IMR-90 (cell line): ENCODE measurements at regions not wholly inside any gene's neighbourhood (a gene's known extent, or its start where the extent isn't known, plus 50 kb on each side); places are given as distances from the start of the nearest gene placed in this dataset.

Experiments
- ATAC-seq: fragments of 200-7000 bp; cut with Tn5 transposase; 2 replicates; pipeline ENCODE4 v1.9.1; 2020; ENCODE audit warnings: low read depth, mild to moderate bottlenecking, moderate library complexity
- BruUV-seq: library from RNA; stranded (reverse); fragments of 400-500 nt; replicated peaks from 2 replicates; lab custom pipeline; 2021; lab: Mats Ljungman, UMichigan
- CTCF ChIA-PET: fragments of 300-600 bp; formaldehyde crosslinking; extraction: SDS; loops from one replicate; lab custom pipeline; 2021; ENCODE audit warnings: antibody characterized with exemption; lab: Yijun Ruan, JAX
- POLR2A ChIA-PET: fragments of 300-600 bp; sonication (Branson Sonifier 250); formaldehyde crosslinking; loops from one replicate; lab custom pipeline; 2022; ENCODE audit warnings: antibody characterized with exemption; ENCODE audit not compliant: unreplicated experiment; lab: Charles Lee
- DNase-seq: peaks from one replicate; pipeline ENCODE4 v3.0.0; 2013
- H2AFZ ChIP-seq: replicated peaks from 2 replicates; pipeline ENCODE3; 2013; ENCODE audit warnings: low read length, mild to moderate bottlenecking; ENCODE audit not compliant: poor library complexity
- H2AK5ac ChIP-seq: 2 replicates; pipeline ENCODE4 v1.6.1; 2013; ENCODE audit warnings: low read depth, low read length, inconsistent platforms
- H2AK9ac ChIP-seq: replicated peaks from 2 replicates; pipeline ENCODE3; 2013; ENCODE audit warnings: mild to moderate bottlenecking, low read depth, low read length, moderate library complexity; ENCODE audit not compliant: poor library complexity
- H2BK120ac ChIP-seq: 2 replicates; pipeline ENCODE4 v1.6.1; 2013; ENCODE audit warnings: low read depth, low read length, inconsistent platforms
- H2BK15ac ChIP-seq: 3 replicates; pipeline ENCODE4 v1.6.1; 2013; ENCODE audit warnings: low read depth, low read length, inconsistent platforms
- H2BK20ac ChIP-seq: 2 replicates; pipeline ENCODE4 v1.6.1; 2013; ENCODE audit warnings: low read depth, mild to moderate bottlenecking, inconsistent platforms, low read length, moderate library complexity
- H2BK5ac ChIP-seq: 2 replicates; pipeline ENCODE4 v1.6.1; 2013; ENCODE audit warnings: mild to moderate bottlenecking, low read depth, low read length, inconsistent platforms; ENCODE audit not compliant: poor library complexity, severe bottlenecking
- H3K14ac ChIP-seq: replicated peaks from 2 replicates; pipeline ENCODE4 v1.6.1; 2013; ENCODE audit warnings: low read depth, low read length, inconsistent platforms
- H3K18ac ChIP-seq: 2 replicates; pipeline ENCODE4 v1.6.1; 2013; ENCODE audit warnings: low read depth, low read length, control low read depth
- H3K23ac ChIP-seq: 2 replicates; pipeline ENCODE4 v1.6.1; 2013; ENCODE audit warnings: low read depth, low read length, inconsistent platforms
- H3K27ac ChIP-seq: 2 replicates; pipeline ENCODE4 v1.5.1; 2013; ENCODE audit warnings: mild to moderate bottlenecking, control low read depth, low read length; ENCODE audit not compliant: insufficient read depth
- H3K27me3 ChIP-seq: 2 replicates; pipeline ENCODE4 v1.6.1; 2013; ENCODE audit warnings: low read length; ENCODE audit not compliant: control insufficient read depth, insufficient read depth
- H3K36me3 ChIP-seq: 2 replicates; pipeline ENCODE4 v1.6.1; 2013; ENCODE audit warnings: low read length, mixed read lengths; ENCODE audit not compliant: control insufficient read depth, insufficient read depth
- H3K4ac ChIP-seq: 2 replicates; pipeline ENCODE4 v1.6.1; 2013; ENCODE audit warnings: low read depth, low read length, inconsistent platforms
- H3K4me1 ChIP-seq: 2 replicates; pipeline ENCODE4 v1.6.1; 2013; ENCODE audit warnings: low read length, mixed read lengths; ENCODE audit not compliant: control insufficient read depth, insufficient read depth
- H3K4me2 ChIP-seq: 2 replicates; pipeline ENCODE4 v1.6.1; 2013; ENCODE audit warnings: low read depth, mild to moderate bottlenecking, control low read depth, low read length, moderate library complexity
- H3K4me3 ChIP-seq: 2 replicates; pipeline ENCODE4 v1.5.1; 2013; ENCODE audit warnings: low read depth, mild to moderate bottlenecking, control low read depth, low read length, moderate library complexity; ENCODE audit not compliant: insufficient read depth
- H3K56ac ChIP-seq: 2 replicates; pipeline ENCODE4 v1.6.1; 2013; ENCODE audit warnings: low read length, inconsistent platforms; ENCODE audit not compliant: insufficient read depth; ENCODE audit errors: extremely low read depth
- H3K79me1 ChIP-seq, 2 experiments: 2 replicates each; pipeline ENCODE4 v1.6.1; 2013; ENCODE audit warnings: low read length in 2 of 2, inconsistent platforms in 1 of 2, low read depth in 1 of 2
- H3K9ac ChIP-seq: 2 replicates; pipeline ENCODE4 v1.6.1; 2013; ENCODE audit warnings: low read depth, low read length, control low read depth
- H3K9me1 ChIP-seq: 2 replicates; pipeline ENCODE4 v1.6.1; 2013; ENCODE audit warnings: low read length, inconsistent platforms; ENCODE audit not compliant: insufficient read depth
- H3K9me3 ChIP-seq: 2 replicates; pipeline ENCODE4 v1.6.1; 2013; ENCODE audit warnings: low read length; ENCODE audit not compliant: control insufficient read depth, insufficient read depth
- H4K20me1 ChIP-seq: 2 replicates; pipeline ENCODE4 v1.6.1; 2013; ENCODE audit warnings: low read length, inconsistent platforms; ENCODE audit not compliant: insufficient read depth
- H4K5ac ChIP-seq: 2 replicates; pipeline ENCODE4 v1.6.1; 2013; ENCODE audit warnings: mild to moderate bottlenecking, low read depth, low read length, control low read depth
- H4K8ac ChIP-seq, 2 experiments: 2 replicates each; pipeline ENCODE4 v1.6.1; 2013; ENCODE audit warnings: low read depth in 2 of 2, low read length in 2 of 2, control low read depth in 1 of 2, inconsistent platforms in 1 of 2
- H4K91ac ChIP-seq: 2 replicates; pipeline ENCODE4 v1.6.1; 2013; ENCODE audit warnings: low read depth, low read length, inconsistent platforms; ENCODE audit not compliant: insufficient read depth
- BHLHE40 ChIP-seq: fragments of 150-350 bp; IDR thresholded peaks from 2 replicates; pipeline ENCODE4 v1.6.1; 2016; ENCODE audit warnings: mild to moderate bottlenecking, low read depth, low read length
- CEBPB ChIP-seq: IDR thresholded peaks from 2 replicates; pipeline ENCODE4 v1.6.1; 2012; ENCODE audit warnings: low read depth, low read length, improper control_type of control experiment
- CHD1 ChIP-seq: IDR thresholded peaks from 2 replicates; pipeline ENCODE4 v1.6.1; 2012; ENCODE audit warnings: low read depth, low read length, improper control_type of control experiment
- FOS ChIP-seq: fragments of 150-350 bp; IDR thresholded peaks from 2 replicates; pipeline ENCODE4 v1.6.1; 2016; ENCODE audit warnings: low read depth, low read length
- MAFK ChIP-seq: IDR thresholded peaks from 2 replicates; pipeline ENCODE4 v1.6.1; 2012; ENCODE audit warnings: low read depth, low read length, improper control_type of control experiment
- MAZ ChIP-seq: IDR thresholded peaks from 2 replicates; pipeline ENCODE4 v1.6.1; 2012; ENCODE audit warnings: low read depth, mild to moderate bottlenecking, low read length, improper control_type of control experiment, moderate library complexity, borderline replicate concordance
- MXI1 ChIP-seq: IDR thresholded peaks from 2 replicates; pipeline ENCODE4 v1.6.1; 2012; ENCODE audit warnings: low read depth, mild to moderate bottlenecking, low read length, moderate library complexity, borderline replicate concordance
- NFE2L2 ChIP-seq: fragments of 150-350 bp; IDR thresholded peaks from 2 replicates; pipeline ENCODE4 v1.6.1; 2016; ENCODE audit warnings: low read depth, mild to moderate bottlenecking, low read length
- POLR2A ChIP-seq: IDR thresholded peaks from 2 replicates; pipeline ENCODE4 v1.6.1; 2012; ENCODE audit warnings: mild to moderate bottlenecking, low read depth, low read length
- RAD21 ChIP-seq: IDR thresholded peaks from 2 replicates; pipeline ENCODE4 v1.6.1; 2012; ENCODE audit warnings: low read length, improper control_type of control experiment
- RCOR1 ChIP-seq: IDR thresholded peaks from 2 replicates; pipeline ENCODE4 v1.6.1; 2012; ENCODE audit warnings: mild to moderate bottlenecking, low read length, improper control_type of control experiment; ENCODE audit not compliant: insufficient replicate concordance
- RFX5 ChIP-seq: IDR thresholded peaks from 2 replicates; pipeline ENCODE4 v1.8.0; 2012; ENCODE audit warnings: low read depth, mild to moderate bottlenecking, low read length, moderate library complexity
- SMC3 ChIP-seq: fragments of 150-350 bp; IDR thresholded peaks from 2 replicates; pipeline ENCODE4 v1.6.1; 2016; ENCODE audit warnings: low read depth, mild to moderate bottlenecking, antibody characterized with exemption, low read length, moderate library complexity
- WGBS, 2 experiments: methylation state at CpG; one replicate each; pipeline versions ENCODE4 v1.1.5 to v1.1.7; 2013; ENCODE audit warnings: missing lambda C conversion rate in 2 of 2; ENCODE audit not compliant: insufficient read length in 1 of 2; ENCODE audit errors: extremely low coverage in 2 of 2; 5-methylcytosine and 5-hydroxymethylcytosine counted together
- dilution Hi-C: fragments of 300-500 bp; cut with HindIII; formaldehyde crosslinking; loops from one replicate; pipeline ENCODE4 v1.14.3; 2018; ENCODE audit warnings: low sequenced_read_pairs; ENCODE audit not compliant: unreplicated experiment
- in situ Hi-C: fragments of 300-500 bp; cut with MboI; formaldehyde crosslinking; loops from 3 replicates; pipeline ENCODE4 v1.14.3; 2019; ENCODE audit warnings: low sequenced_read_pairs, inconsistent platforms, mixed read lengths
- intact Hi-C: fragments of 100-400 bp; cut with micrococcal nuclease; formaldehyde crosslinking; loops from 2 replicates; pipeline ENCODE4 v1.10.0; 2022
- TF ChIP-seq, protein P1 (sequence below): conservative IDR thresholded peaks from 2 replicates; pipeline ENCODE4 v1.5.1; 2012; ENCODE audit warnings: mild to moderate bottlenecking, low read depth, low read length, improper control_type of control experiment
- TF ChIP-seq, protein P2 (sequence below): fragments of 150-350 bp; IDR thresholded peaks from 2 replicates; pipeline ENCODE4 v1.6.1; 2017; ENCODE audit warnings: mild to moderate bottlenecking, antibody characterized with exemption, low read length, low read depth
- TF ChIP-seq, protein P3 (sequence below): fragments of 150-350 bp; IDR thresholded peaks from 2 replicates; pipeline ENCODE4 v1.6.1; 2016; ENCODE audit warnings: low read depth, mild to moderate bottlenecking, low read length, moderate library complexity, borderline replicate concordance

DNA sequence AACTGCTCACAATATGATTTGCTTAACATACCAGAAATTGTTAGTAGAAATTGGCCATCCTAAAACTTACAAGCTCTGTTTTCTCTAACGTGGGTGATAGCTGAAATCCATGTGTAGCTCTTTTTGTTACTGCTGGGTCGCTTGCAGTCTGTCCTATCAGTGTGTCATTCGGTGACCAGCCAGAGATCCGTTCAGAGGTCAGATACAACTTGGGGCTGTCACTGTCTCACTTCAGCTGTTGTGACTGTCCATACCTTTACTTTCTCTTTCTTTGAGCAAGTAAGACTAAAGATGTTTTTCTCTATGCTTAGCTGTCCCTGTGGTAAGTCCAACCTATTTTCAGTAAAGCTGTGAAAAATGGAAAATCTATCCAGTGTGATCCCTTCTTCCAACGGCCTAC, 282.9 kb upstream of the KCNH7 start:
- no peak overlapping the region for H3K14ac ChIP-seq
- POLR2A ChIA-PET, result no interaction called here
- in situ Hi-C loops, result no loop called here

More for the DNA sequence above, 282.9 kb upstream of the KCNH7 start:
- no peaks in the 10 kb centered on the region for H4K20me1 ChIP-seq
- H3K9ac ChIP-seq, result no peak overlapping the region
- H3K4ac ChIP-seq, result no peak overlapping the region
- no peak overlapping the region for H2BK5ac ChIP-seq
- H3K18ac ChIP-seq, result no peak overlapping the region
- no peak overlapping the region for H2BK120ac ChIP-seq
- no peak overlapping the region for H3K23ac ChIP-seq
- H2AFZ ChIP-seq, result no peak overlapping the region
- H3K4me2 ChIP-seq, result no peak overlapping the region
- no peaks in the 10 kb centered on the region for H3K9me3 ChIP-seq
- no peaks in the 10 kb centered on the region for H3K79me1 ChIP-seq
- no peaks in the 10 kb centered on the region for H3K27me3 ChIP-seq
- H4K8ac ChIP-seq, result no peak overlapping the region
- H2BK15ac ChIP-seq, result no peak overlapping the region
- no peak overlapping the region for H3K4me3 ChIP-seq
- intact Hi-C loops, result no loop called here
- H4K91ac ChIP-seq, result no peak overlapping the region
- H3K27ac ChIP-seq, result no peak overlapping the region
- TF ChIP-seq RCOR1 (no peak), FOS (no peak), BHLHE40 (no peak), CEBPB (no peak), SMC3 (no peak), MAZ (no peak), MXI1 (no peak), RAD21 (no peak), POLR2A (no peak), MAFK (no peak), RFX5 (no peak), CHD1 (no peak), NFE2L2 (no peak)
- TF ChIP-seq, protein P1, sequence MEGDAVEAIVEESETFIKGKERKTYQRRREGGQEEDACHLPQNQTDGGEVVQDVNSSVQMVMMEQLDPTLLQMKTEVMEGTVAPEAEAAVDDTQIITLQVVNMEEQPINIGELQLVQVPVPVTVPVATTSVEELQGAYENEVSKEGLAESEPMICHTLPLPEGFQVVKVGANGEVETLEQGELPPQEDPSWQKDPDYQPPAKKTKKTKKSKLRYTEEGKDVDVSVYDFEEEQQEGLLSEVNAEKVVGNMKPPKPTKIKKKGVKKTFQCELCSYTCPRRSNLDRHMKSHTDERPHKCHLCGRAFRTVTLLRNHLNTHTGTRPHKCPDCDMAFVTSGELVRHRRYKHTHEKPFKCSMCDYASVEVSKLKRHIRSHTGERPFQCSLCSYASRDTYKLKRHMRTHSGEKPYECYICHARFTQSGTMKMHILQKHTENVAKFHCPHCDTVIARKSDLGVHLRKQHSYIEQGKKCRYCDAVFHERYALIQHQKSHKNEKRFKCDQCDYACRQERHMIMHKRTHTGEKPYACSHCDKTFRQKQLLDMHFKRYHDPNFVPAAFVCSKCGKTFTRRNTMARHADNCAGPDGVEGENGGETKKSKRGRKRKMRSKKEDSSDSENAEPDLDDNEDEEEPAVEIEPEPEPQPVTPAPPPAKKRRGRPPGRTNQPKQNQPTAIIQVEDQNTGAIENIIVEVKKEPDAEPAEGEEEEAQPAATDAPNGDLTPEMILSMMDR, result no peak
- TF ChIP-seq, protein P2, sequence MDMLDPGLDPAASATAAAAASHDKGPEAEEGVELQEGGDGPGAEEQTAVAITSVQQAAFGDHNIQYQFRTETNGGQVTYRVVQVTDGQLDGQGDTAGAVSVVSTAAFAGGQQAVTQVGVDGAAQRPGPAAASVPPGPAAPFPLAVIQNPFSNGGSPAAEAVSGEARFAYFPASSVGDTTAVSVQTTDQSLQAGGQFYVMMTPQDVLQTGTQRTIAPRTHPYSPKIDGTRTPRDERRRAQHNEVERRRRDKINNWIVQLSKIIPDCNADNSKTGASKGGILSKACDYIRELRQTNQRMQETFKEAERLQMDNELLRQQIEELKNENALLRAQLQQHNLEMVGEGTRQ, result no peak
- TF ChIP-seq, protein P3, sequence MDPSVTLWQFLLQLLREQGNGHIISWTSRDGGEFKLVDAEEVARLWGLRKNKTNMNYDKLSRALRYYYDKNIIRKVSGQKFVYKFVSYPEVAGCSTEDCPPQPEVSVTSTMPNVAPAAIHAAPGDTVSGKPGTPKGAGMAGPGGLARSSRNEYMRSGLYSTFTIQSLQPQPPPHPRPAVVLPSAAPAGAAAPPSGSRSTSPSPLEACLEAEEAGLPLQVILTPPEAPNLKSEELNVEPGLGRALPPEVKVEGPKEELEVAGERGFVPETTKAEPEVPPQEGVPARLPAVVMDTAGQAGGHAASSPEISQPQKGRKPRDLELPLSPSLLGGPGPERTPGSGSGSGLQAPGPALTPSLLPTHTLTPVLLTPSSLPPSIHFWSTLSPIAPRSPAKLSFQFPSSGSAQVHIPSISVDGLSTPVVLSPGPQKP, result no peak
- ATAC-seq, result no peak
- H3K56ac ChIP-seq, result no peak overlapping the region
- dilution Hi-C loops, result no loop called here
- H2BK20ac ChIP-seq, result no peak overlapping the region
- no TSS peak for BruUV-seq
- no peak overlapping the region for H2AK9ac ChIP-seq
- CTCF ChIA-PET, result no interaction called here
- WGBS, 2 experiments, result 0% methylated on average over 1 of the region's 5 CpGs; no CpG with 5 or more reads in 1 of the 2 experiments
- DNase-seq, result no peak
- no peak overlapping the region for H2AK5ac ChIP-seq
- H3K36me3 ChIP-seq, result no peaks in the 10 kb centered on the region
- no peak overlapping the region for H4K5ac ChIP-seq
- no peaks in the 10 kb centered on the region for H3K4me1 ChIP-seq
- H3K9me1 ChIP-seq, result no peaks in the 10 kb centered on the region
